ENCODE measurements at regions not wholly inside any gene's neighbourhood (a gene's known extent, or its start where the extent isn't known, plus 50 kb on each side); places are given as distances from the start of the nearest gene placed in this dataset.

- Histone ChIP-seq H2AFZ (ENCODE audit: low read length) (no peak overlapping the region), H3K27ac (ENCODE audit: insufficient read length, low read depth, low read length) (no peak overlapping the region), H2BK120ac (ENCODE audit: low read depth, low read length, poor library complexity, severe bottlenecking) (no peak overlapping the region), H2BK12ac (ENCODE audit: insufficient read length, low read depth, low read length) (no peak overlapping the region), H3K23ac (ENCODE audit: insufficient read length, low read depth, low read length) (no peak overlapping the region), H3K79me1 (ENCODE audit: insufficient read depth, low read depth, low read length, poor library complexity, severe bottlenecking) (no peaks in the 10 kb centered on the region), H4K8ac (replicated peaks; ENCODE audit: insufficient read length, low read depth, low read length) (no peak overlapping the region), H3K4me2 (ENCODE audit: insufficient read depth, insufficient read length, low read length) (no peak overlapping the region), H2BK20ac (ENCODE audit: low read depth, low read length, poor library complexity, severe bottlenecking) (no peak overlapping the region), H4K5ac (ENCODE audit: insufficient read length, low read depth, low read length) (no peak overlapping the region), H2BK5ac (ENCODE audit: insufficient read length, low read length) (no peak overlapping the region), H2BK15ac (ENCODE audit: low read depth, low read length) (no peak overlapping the region), H3K56ac (ENCODE audit: insufficient read length, low read depth, low read length) (no peak overlapping the region), H3T11ph (ENCODE audit: low read length) (no peak overlapping the region), H3K9me3 (ENCODE audit: control insufficient read depth, low read depth, low read length) (no peaks in the 10 kb centered on the region), H3K79me2 (ENCODE audit: insufficient read depth, low read length) (no peaks in the 10 kb centered on the region; the same call in 1 of the 2 replicates), H4K20me1 (ENCODE audit: control insufficient read depth, insufficient read depth, insufficient read length) (no peaks in the 10 kb centered on the region), H3K27me3 (ENCODE audit: insufficient read depth, low read length) (no peaks in the 10 kb centered on the region), H3K14ac (ENCODE audit: insufficient read depth, low read length) (no peak overlapping the region), H4K91ac (ENCODE audit: insufficient read length, low read depth, low read length) (no peak overlapping the region), H3K9ac (ENCODE audit: extremely low read depth, insufficient read length, low read length) (no peak overlapping the region), H3K18ac (ENCODE audit: insufficient read length, low read depth, low read length) (no peak overlapping the region), H3K4me1 (ENCODE audit: insufficient read depth, low read length) (peaks cover 4% of the 10 kb centered on the region), H2AK5ac (ENCODE audit: insufficient read length, low read length) (no peak overlapping the region), H3K23me2 (ENCODE audit: insufficient read length, low read depth, low read length, poor library complexity, severe bottlenecking) (no peaks in the 10 kb centered on the region), H3K4ac (ENCODE audit: low read depth, low read length) (no peak overlapping the region)
- H3K36me3 Mint-ChIP-seq (ENCODE audit: insufficient read depth in 1 of 3, low read depth in 3 of 3), result no peaks in the 10 kb centered on the region; a peak in 1 of 7 replicates
- H3K4me3 Mint-ChIP-seq, result no peak overlapping the region
- no peak for TF ChIP-seq CTCF (conservative IDR thresholded peaks at IDR 0.05)
- no peaks in the 10 kb centered on the region for H3K27me3 Mint-ChIP-seq (ENCODE audit: low read depth)
- DNase-seq, result no peak
- WGBS (ENCODE audit: extremely low coverage, insufficient read length, low lambda C conversion rate), result no CpG with 5 or more reads among the region's 6 CpGs
- H3K9me3 Mint-ChIP-seq, result no peaks in the 10 kb centered on the region
- H3K27ac Mint-ChIP-seq, result peak overlapping the region; percentile 40 to 84 (median 75); a peak in 6 of 7 replicates
- H3K4me1 Mint-ChIP-seq, result peaks cover 26 to 31% of the 10 kb centered on the region in 2 experiments
These were observed 81.5 kb upstream of the NHSL1 start for GRCh38 chr6:138580801-138581200.
